GM21528 (cell line): ENCODE measurements at regions not wholly inside any gene's neighbourhood (a gene's known extent, or its start where the extent isn't known, plus 50 kb on each side); places are given as distances from the start of the nearest gene placed in this dataset.
"Not testable (repeated sequence)": the region's sequence is repeated elsewhere in the genome, so short reads cannot be mapped to it uniquely, and the experiment has no call there.

Experiments
- ATAC-seq: cut with Tn5 transposase; IDR thresholded peaks from one replicate; pipeline ENCODE4 v1.9.1; 2021; ENCODE audit warnings: mild to moderate bottlenecking, moderate library complexity; ENCODE audit not compliant: unreplicated experiment, low FRiP score

- ATAC-seq: no peak
These were observed 166.6 kb downstream of the DKK2 start for GRCh38 chr4:106869551-106869950.

GRCh38 chr4:106868381-106869035 lies 167.6 kb downstream of the DKK2 start:
- no peak for ATAC-seq

- ATAC-seq: no peak
These were observed 171.9 kb downstream of the DKK2 start for GRCh38 chr4:106864231-106864630.

- ATAC-seq: no peak
These were observed 181.4 kb downstream of the DKK2 start for GRCh38 chr4:106854569-106855351.

GRCh38 chr4:106852426-106852825 lies 183.7 kb downstream of the DKK2 start:
- no peak for ATAC-seq

GRCh38 chr4:106851726-106852125 lies 184.4 kb downstream of the DKK2 start:
- ATAC-seq: no peak

- no peak for ATAC-seq
These were observed 185.4 kb downstream of the DKK2 start for GRCh38 chr4:106850691-106851090.

- no peak for ATAC-seq
These were observed 200.2 kb downstream of the DKK2 start for GRCh38 chr4:106835919-106836318.

- ATAC-seq: no peak
These were observed 205.2 kb downstream of the DKK2 start for GRCh38 chr4:106830879-106831278.

- no peak for ATAC-seq
These were observed 217.3 kb downstream of the DKK2 start for GRCh38 chr4:106818764-106819163.

GRCh38 chr4:106816496-106816895 lies 219.6 kb downstream of the DKK2 start:
- ATAC-seq: no peak

GRCh38 chr4:106810122-106810521 lies 226.0 kb downstream of the DKK2 start:
- no peak for ATAC-seq

- no peak for ATAC-seq
These were observed 227.0 kb downstream of the DKK2 start for GRCh38 chr4:106809076-106809475.

- no peak for ATAC-seq
These were observed 229.8 kb downstream of the DKK2 start for GRCh38 chr4:106806158-106806797.

- ATAC-seq: no peak
These were observed 233.0 kb downstream of the DKK2 start for GRCh38 chr4:106803083-106803482.

- ATAC-seq: no peak
These were observed 234.7 kb downstream of the DKK2 start for GRCh38 chr4:106801386-106801785.

GRCh38 chr4:106796876-106797275 lies 239.2 kb downstream of the DKK2 start:
- ATAC-seq: no peak

- ATAC-seq: no peak
These were observed 240.8 kb downstream of the DKK2 start for GRCh38 chr4:106795326-106795725.

- no peak for ATAC-seq
These were observed 242.2 kb downstream of the DKK2 start for GRCh38 chr4:106793933-106794332.

- no peak for ATAC-seq
These were observed 260.5 kb downstream of the DKK2 start for GRCh38 chr4:106775636-106776035.

GRCh38 chr4:106774055-106774454 lies 262.1 kb downstream of the DKK2 start:
- not testable (repeated sequence) for ATAC-seq
